HepG2 (cell line): ENCODE measurements at regions not wholly inside any gene's neighbourhood (a gene's known extent, or its start where the extent isn't known, plus 50 kb on each side); places are given as distances from the start of the nearest gene placed in this dataset.

Source experiments
- ATAC-seq: fragments of 200-7000 bp; cut with Tn5 transposase; 3 replicates; pipeline ENCODE4 v1.9.1; 2020; ENCODE audit warnings: mild to moderate bottlenecking, moderate library complexity
- BruUV-seq: library from RNA; stranded (reverse); fragments of 400-500 nt; replicated peaks from 2 replicates; lab custom pipeline; 2021; lab: Mats Ljungman, UMichigan
- CTCF ChIA-PET: fragments of 300-600 bp; formaldehyde crosslinking; extraction: SDS; loops from one replicate; lab custom pipeline; 2021; ENCODE audit warnings: low total read pairs, inconsistent platforms, low intra/inter-chr PET ratio; lab: Yijun Ruan, JAX
- POLR2A ChIA-PET: fragments of 350-600 bp; sonication (Branson Sonifier 250); formaldehyde crosslinking; loops from one replicate; lab custom pipeline; 2020; ENCODE audit warnings: antibody characterized with exemption, inconsistent platforms; lab: Yijun Ruan, JAX
- DNase-seq: peaks from one replicate; pipeline ENCODE4 v3.0.0-alpha.2; 2015; ENCODE audit warnings: low spot score
- FAIRE-seq: peaks from 3 replicates; lab custom pipeline; 2011; peaks lifted over from hg19 to GRCh38; lab: Jason Lieb, UNC
- H2AFZ ChIP-seq: one replicate; pipeline ENCODE4 v1.6.1; 2011; ENCODE audit warnings: low read length, inconsistent platforms
- H3K27ac ChIP-seq: fragments of 300-600 bp; 3 replicates; pipeline ENCODE4 v1.8.0; 2011; ENCODE audit warnings: mixed run types, mild to moderate bottlenecking, mixed read lengths, low read length, inconsistent platforms; ENCODE audit not compliant: insufficient read depth; ENCODE audit errors: extremely low read length
- H3K27me3 ChIP-seq, 2 experiments: fragments of 200-600 bp in 1 of 2; 2 replicates in 1 of 2; 3 replicates in 1 of 2; pipeline versions ENCODE4 v1.6.0 to v1.8.0; 2011; ENCODE audit warnings: low read length in 2 of 2, mild to moderate bottlenecking in 2 of 2, moderate library complexity in 2 of 2, inconsistent platforms in 1 of 2; ENCODE audit not compliant: insufficient read depth in 2 of 2, control insufficient read depth in 1 of 2
- H3K36me3 ChIP-seq, 2 experiments: fragments of 200-600 bp in 1 of 2; replicated peaks in 1 of 2; 2 replicates in 1 of 2; 3 replicates in 1 of 2; pipeline versions ENCODE4 v1.5.1 to v1.8.0; 2011; ENCODE audit warnings: low read length in 2 of 2, inconsistent platforms in 1 of 2; ENCODE audit not compliant: insufficient read depth in 2 of 2, control insufficient read depth in 1 of 2
- H3K4me1 ChIP-seq: 2 replicates; pipeline ENCODE4 v1.5.1; 2012; ENCODE audit warnings: low read length, inconsistent platforms; ENCODE audit not compliant: insufficient read depth
- H3K4me2 ChIP-seq: 2 replicates; pipeline ENCODE4 v1.6.0; 2011; ENCODE audit warnings: low read depth, low read length, inconsistent platforms
- H3K4me3 ChIP-seq, 3 experiments: fragments of 200-600 bp in 1 of 3; sonication (generic), shearing (Covaris generic) in 1 of 3; replicated peaks in 1 of 3; 2 replicates each; pipeline ENCODE4 v1.5.1; 2011 to 2016; ENCODE audit warnings: low read length in 3 of 3, inconsistent platforms in 2 of 3, low read depth in 2 of 3, mild to moderate bottlenecking in 2 of 3, control low read depth in 1 of 3, mixed read lengths in 1 of 3; ENCODE audit not compliant: insufficient read depth in 1 of 3
- H3K79me2 ChIP-seq: one replicate; pipeline ENCODE4 v1.6.1; 2011; ENCODE audit warnings: low read length, inconsistent platforms; ENCODE audit not compliant: insufficient read depth
- H3K9ac ChIP-seq: 2 replicates; pipeline ENCODE4 v1.6.0; 2011; ENCODE audit warnings: mild to moderate bottlenecking, low read depth, low read length, inconsistent platforms; ENCODE audit not compliant: insufficient read depth
- H3K9me3 ChIP-seq: 2 replicates; pipeline ENCODE4 v1.5.1; 2012; ENCODE audit warnings: mild to moderate bottlenecking, low read length
- H4K20me1 ChIP-seq: 2 replicates; pipeline ENCODE4 v1.6.0; 2011; ENCODE audit warnings: inconsistent platforms, mild to moderate bottlenecking, low read length, moderate library complexity; ENCODE audit not compliant: insufficient read depth
- ASH2L ChIP-seq: fragments of 300-600, 200-600 bp; sonication (generic); IDR thresholded peaks from 2 replicates; pipeline ENCODE4 v1.7.0; 2017; ENCODE audit warnings: low read depth, mild to moderate bottlenecking, moderate library complexity, mixed read lengths, low read length; ENCODE audit not compliant: insufficient read length
- HOMEZ ChIP-seq: IDR thresholded peaks from 2 replicates; pipeline ENCODE4 v1.6.1; 2016; ENCODE audit warnings: low read depth
- PHF5A ChIP-seq: IDR thresholded peaks from one replicate; pipeline ENCODE4 v1.6.1; 2018; ENCODE audit warnings: low read depth, missing genetic modification reagents; ENCODE audit not compliant: unreplicated experiment
- PPARG ChIP-seq: conservative IDR thresholded peaks from 2 replicates; pipeline ENCODE4 v1.6.1; 2016; ENCODE audit warnings: missing biosample characterization, missing genetic modification reagents
- RBFOX2 ChIP-seq: fragments of 200-400 bp; formaldehyde crosslinking; IDR thresholded peaks from 2 replicates; pipeline ENCODE4 v1.6.1; 2017; ENCODE audit warnings: low read depth, mild to moderate bottlenecking, low read length
- REL ChIP-seq: sonication (generic); formaldehyde crosslinking; conservative IDR thresholded peaks from 2 replicates; pipeline ENCODE4 v1.8.0; 2022; ENCODE audit warnings: mild to moderate bottlenecking, missing genetic modification reagents, moderate library complexity
- TAF15 ChIP-seq: fragments of 200-400 bp; formaldehyde crosslinking; IDR thresholded peaks from one replicate; pipeline ENCODE4 v1.6.1; 2018; ENCODE audit warnings: mild to moderate bottlenecking, low read depth, low read length; ENCODE audit not compliant: poor library complexity, severe bottlenecking
- ZKSCAN1 ChIP-seq: fragments of 150-350 bp; IDR thresholded peaks from 2 replicates; pipeline ENCODE4 v1.6.1; 2014; ENCODE audit warnings: low read length
- ZNF510 ChIP-seq: sonication (generic); formaldehyde crosslinking; IDR thresholded peaks from 2 replicates; pipeline ENCODE4 v1.4.0; 2020; ENCODE audit warnings: low read depth, mild to moderate bottlenecking, missing genetic modification reagents
- ZSCAN30 ChIP-seq: sonication (generic); formaldehyde crosslinking; IDR thresholded peaks from 2 replicates; pipeline ENCODE4 v1.5.0; 2020; ENCODE audit warnings: mild to moderate bottlenecking, missing genetic modification reagents
- WGBS: methylation state at CpG from one replicate; pipeline ENCODE4 v1.1.6; 2017; ENCODE audit warnings: low lambda C conversion rate; 5-methylcytosine and 5-hydroxymethylcytosine counted together
- in situ Hi-C: cut with HindIII; loops from 2 replicates; pipeline ENCODE4 v1.10.0; 2017; ENCODE audit warnings: low pct_unique_long_range_greater_than_20kb; ENCODE audit not compliant: extremely low pct_ligation_motif_present
- intact Hi-C: fragments of 100-400 bp; cut with micrococcal nuclease; formaldehyde crosslinking; loops from one replicate; pipeline ENCODE4 v1.10.0; 2022; ENCODE audit not compliant: unreplicated experiment

GRCh38 chr14:66244834-66245233 lies 241.3 kb upstream of the CCDC196 start:
- TF ChIP-seq PPARG: no peak
- no peak for TF ChIP-seq REL (CRISPR knock-in tag)
- no peak for TF ChIP-seq ZKSCAN1
- TF ChIP-seq TAF15: no peak
- no peak for TF ChIP-seq ZNF510 (CRISPR knock-in tag)
- TF ChIP-seq HOMEZ (CRISPR knock-in tag): no peak
- TF ChIP-seq, all 625 proteins: peak for 0
- 36% methylated on average over 5 of the region's 5 CpGs for WGBS
- Histone ChIP-seq H3K27me3 (no peaks in the 10 kb centered on the region; a peak in 1 of 5 replicates), H3K27ac (no peak overlapping the region), H3K9ac (no peak overlapping the region), H3K9me3 (no peaks in the 10 kb centered on the region), H2AFZ (no peak overlapping the region), H3K36me3 (no peaks in the 10 kb centered on the region), H3K79me2 (no peaks in the 10 kb centered on the region), H3K4me1 (no peaks in the 10 kb centered on the region), H3K4me2 (no peak overlapping the region), H3K4me3 (no peak overlapping the region), H4K20me1 (no peaks in the 10 kb centered on the region)
- POLR2A ChIA-PET: no interaction called here
- intact Hi-C loops (no loop called here), in situ Hi-C loops (no loop called here)
- no peak for ATAC-seq
- BruUV-seq: no TSS peak
- no peak for DNase-seq
- FAIRE-seq: no peak
- CTCF ChIA-PET: no interaction called here

GRCh38 chr14:66247662-66248193 lies 238.4 kb upstream of the CCDC196 start:
- no peak overlapping the region for H2AFZ ChIP-seq
- H3K27me3 ChIP-seq: no peaks in the 10 kb centered on the region; a peak in 1 of 5 replicates
- H4K20me1 ChIP-seq: no peaks in the 10 kb centered on the region
- no peak overlapping the region for H3K9ac ChIP-seq
- H3K4me3 ChIP-seq: no peak overlapping the region
- BruUV-seq: no TSS peak
- no peak overlapping the region for H3K4me2 ChIP-seq
- in situ Hi-C loops: no loop called here
- intact Hi-C loops: no loop called here
- H3K79me2 ChIP-seq: no peaks in the 10 kb centered on the region
- FAIRE-seq (no peak), ATAC-seq (no peak), DNase-seq (no peak)
- CTCF ChIA-PET: no interaction called here
- no peaks in the 10 kb centered on the region for H3K4me1 ChIP-seq
- H3K27ac ChIP-seq: no peak overlapping the region
- WGBS: 6% methylated on average over 4 of the region's 4 CpGs
- POLR2A ChIA-PET: no interaction called here
- no peaks in the 10 kb centered on the region for H3K9me3 ChIP-seq
- no peak for TF ChIP-seq ZSCAN30 (CRISPR knock-in tag)
- TF ChIP-seq PHF5A (CRISPR knock-in tag): no peak
- no peak for TF ChIP-seq RBFOX2
- TF ChIP-seq ASH2L: no peak
- H3K36me3 ChIP-seq: no peaks in the 10 kb centered on the region
